Posterior vena cava (tissue), 2 donors: ENCODE measurements at regions not wholly inside any gene's neighbourhood (a gene's known extent, or its start where the extent isn't known, plus 50 kb on each side); places are given as distances from the start of the nearest gene placed in this dataset.

ENCODE experiments used
- DNase-seq: peaks from one replicate; pipeline ENCODE4 v3.0.0-alpha.2; 2020; ENCODE audit warnings: low spot score
- intact Hi-C, 2 donors: fragments of 100-400 bp; cut with DNase I; formaldehyde crosslinking; loops; one replicate each; pipeline versions ENCODE4 v1.14.1 to v1.14.2; 2022 to 2023
- donor health status: DM: yes; HTN: yes; CAD: no.
- donor health status: DM: yes; HTN: yes; CAD: no.

DNA sequence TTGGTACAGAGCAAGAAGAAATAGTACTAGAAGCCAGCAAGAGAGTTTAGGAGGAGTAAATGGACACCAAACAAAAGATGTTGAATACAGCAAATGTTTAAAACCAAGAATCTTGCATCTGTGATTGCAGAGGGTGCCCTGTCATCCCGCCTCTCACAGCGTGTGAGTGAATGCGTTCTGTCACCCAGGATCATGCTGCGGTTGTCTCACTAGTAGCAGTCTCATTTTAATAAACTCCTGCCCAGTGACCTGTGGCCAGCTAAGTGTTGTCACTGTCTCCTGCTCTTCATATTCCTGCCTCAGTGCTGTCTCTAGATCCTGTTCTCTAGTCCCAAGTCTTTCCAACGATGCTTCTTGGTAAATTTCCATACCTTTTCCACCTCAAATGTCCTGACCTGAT is 584.6 kb downstream of the MCTP2 start:
- no peak for DNase-seq
- intact Hi-C loops, result no loop called here

DNA sequence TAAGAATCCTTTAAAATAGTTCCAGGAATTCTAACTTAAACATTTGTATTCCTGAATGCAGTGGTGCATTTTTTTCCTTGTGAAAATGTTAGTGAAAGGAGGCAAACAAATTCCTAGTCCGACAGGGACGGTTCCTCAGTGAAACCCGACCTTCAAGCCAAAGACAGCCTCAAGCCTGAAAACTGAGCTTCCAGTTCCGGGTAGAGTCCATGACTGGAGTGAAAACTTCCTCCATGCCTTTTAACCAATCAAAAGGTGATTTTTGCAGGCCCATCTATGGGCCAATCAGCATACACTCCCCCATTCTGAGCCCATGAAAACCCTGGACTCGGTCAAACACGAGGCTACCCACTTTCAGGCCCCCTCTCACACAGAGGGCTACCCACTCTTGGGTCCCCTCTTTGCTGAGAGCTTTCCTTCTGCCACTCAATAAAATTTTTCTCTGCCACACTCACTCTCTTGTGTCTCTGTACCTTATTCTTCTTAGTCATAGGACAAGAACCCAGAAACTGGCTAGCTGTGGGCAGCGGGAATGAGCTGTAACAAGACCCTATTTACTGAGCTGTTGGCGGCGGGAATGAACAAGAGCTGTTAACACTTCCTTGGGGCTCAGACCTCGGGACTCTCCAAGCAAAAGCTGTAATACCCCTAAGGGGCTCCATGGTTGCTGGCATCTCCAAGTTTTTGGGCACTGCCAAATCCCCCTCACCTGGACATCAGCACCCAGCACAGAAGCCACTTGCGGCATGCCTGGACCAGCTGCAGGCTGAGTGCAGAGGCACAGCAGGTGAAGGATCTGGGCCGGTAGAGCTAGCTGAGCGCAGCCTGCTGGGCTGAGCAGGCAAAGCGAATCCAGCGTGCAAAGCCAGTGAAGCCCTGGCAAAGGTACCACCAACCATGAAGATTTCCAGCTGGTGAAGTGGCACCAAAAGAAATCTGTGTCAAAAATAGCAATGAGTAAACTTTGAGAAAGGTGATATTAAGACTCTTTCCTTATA is 598.8 kb downstream of the MCTP2 start:
- no peak for DNase-seq
- intact Hi-C loops, result no loop called here

- intact Hi-C loops, result no loop called here
- DNase-seq, result no peak
Measured at GRCh38 chr15:94834000-94834399, 602.6 kb downstream of the MCTP2 start.

GRCh38 chr15:94834494-94834893 is 603.1 kb downstream of the MCTP2 start:
- intact Hi-C loops, result no loop called here
- no peak for DNase-seq

DNA sequence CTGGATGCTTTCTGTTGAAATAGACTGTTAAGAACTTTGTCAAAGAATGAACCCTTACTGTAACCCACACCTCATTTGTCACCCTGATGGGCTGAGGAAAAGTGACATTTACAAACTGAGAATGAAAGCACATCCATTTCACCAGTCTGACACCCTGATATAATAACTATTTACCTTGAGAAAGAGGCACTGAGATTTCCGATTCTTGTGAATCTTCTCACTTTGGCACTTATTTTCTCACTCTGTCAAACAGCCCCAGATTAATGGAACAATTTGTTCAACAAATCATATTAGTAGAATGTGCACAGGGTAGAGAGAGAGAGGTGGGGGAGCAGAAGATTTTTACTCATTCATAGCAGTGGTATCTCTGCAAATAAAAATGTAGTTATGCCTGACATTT is 606.9 kb downstream of the MCTP2 start:
- DNase-seq, result no peak
- intact Hi-C loops, result no loop called here

- peak; percentile 84 for DNase-seq
- intact Hi-C loops, result loop anchor here in 1 of 2 donors (10.0 kb wide), 1 partner anchor 166 kb away; no protein-coding TSS in a partner anchor
Measured at GRCh38 chr15:94840794-94841783, 609.7 kb downstream of the MCTP2 start.

DNA sequence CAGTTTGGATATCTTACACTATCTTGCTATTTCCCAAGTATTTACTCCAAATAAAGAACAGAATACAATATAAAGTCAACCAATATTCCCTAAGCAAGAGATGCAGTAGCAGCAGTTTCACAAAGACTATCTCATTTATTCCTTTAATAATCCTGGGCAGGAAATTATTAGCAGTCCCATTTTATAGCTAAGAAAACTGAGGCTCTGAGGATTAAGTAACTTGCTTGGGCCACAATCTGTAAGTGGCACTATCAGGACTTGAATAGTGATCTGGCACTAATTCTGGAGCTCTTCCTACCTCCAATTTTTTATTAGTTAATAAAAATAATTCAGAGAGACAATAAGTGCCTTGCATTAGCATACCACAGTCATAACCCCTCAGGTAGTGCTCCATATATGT is 611.7 kb downstream of the MCTP2 start:
- intact Hi-C loops, result loop anchor here in 1 of 2 donors (10.0 kb wide), 1 partner anchor 168 kb away; no protein-coding TSS in a partner anchor
- no peak for DNase-seq

DNA sequence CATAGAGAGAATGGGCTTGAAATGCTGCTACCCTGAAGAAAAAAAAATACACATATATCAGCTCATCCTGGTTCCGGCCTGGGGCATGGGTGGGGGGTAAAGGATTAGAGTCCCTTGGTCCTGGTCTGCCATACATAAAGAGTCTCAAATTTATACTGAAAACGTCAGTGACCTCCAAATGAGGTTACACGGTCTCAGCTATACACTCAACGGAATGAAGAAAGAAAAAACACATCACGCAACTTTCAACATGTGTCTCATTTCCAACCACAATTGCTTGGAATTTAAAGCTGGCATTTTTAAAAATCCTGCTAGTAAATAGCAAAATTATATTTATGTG is 612.8 kb downstream of the MCTP2 start:
- DNase-seq, result no peak
- intact Hi-C loops, result loop anchor here in 1 of 2 donors (10.0 kb wide), 1 partner anchor 169 kb away; no protein-coding TSS in a partner anchor

- intact Hi-C loops, result loop anchor here in 1 of 2 donors (10.0 kb wide), 1 partner anchor 170 kb away; no protein-coding TSS in a partner anchor
- peak; percentile 89 for DNase-seq
Measured at GRCh38 chr15:94844538-94845389, 613.4 kb downstream of the MCTP2 start.

DNA sequence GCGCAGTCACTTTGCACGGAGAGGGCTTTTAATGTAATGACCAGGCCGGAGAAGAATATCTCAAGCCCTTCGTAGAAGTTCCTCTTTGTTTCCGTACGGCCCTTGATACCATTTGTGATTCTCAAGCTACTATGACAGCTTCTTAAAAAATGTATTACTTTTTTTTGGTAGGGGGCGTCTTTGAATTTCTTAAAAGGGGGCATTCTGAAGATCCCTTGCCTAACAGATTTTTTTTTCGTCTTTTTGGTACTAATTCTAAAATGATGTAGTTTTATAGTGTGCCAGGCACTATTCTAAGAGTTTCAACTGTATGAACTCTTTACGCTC is 614.0 kb downstream of the MCTP2 start:
- DNase-seq, result no peak
- intact Hi-C loops, result loop anchor here in 1 of 2 donors (10.0 kb wide), 1 partner anchor 171 kb away; no protein-coding TSS in a partner anchor

DNA sequence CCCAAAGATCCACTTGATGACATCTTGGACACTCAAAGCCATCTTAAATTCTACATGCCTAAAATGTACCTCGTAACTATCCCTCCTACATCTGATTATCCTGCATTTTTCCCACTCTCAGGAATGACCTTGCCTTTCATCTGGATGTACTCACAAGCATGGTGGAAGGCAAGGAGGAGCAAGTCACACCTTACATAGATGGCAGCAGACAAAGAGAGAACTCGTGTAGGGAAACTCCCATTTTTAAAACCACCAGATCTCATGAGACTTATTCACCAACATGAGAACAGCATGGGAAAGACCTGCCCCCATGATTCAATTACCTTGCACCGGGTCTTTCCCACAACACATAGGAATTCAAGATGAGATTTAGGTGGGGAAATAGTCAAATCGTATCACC is 616.0 kb downstream of the MCTP2 start:
- intact Hi-C loops, result loop anchor here in 1 of 2 donors (10.0 kb wide), 1 partner anchor 173 kb away; no protein-coding TSS in a partner anchor
- no peak for DNase-seq

DNA sequence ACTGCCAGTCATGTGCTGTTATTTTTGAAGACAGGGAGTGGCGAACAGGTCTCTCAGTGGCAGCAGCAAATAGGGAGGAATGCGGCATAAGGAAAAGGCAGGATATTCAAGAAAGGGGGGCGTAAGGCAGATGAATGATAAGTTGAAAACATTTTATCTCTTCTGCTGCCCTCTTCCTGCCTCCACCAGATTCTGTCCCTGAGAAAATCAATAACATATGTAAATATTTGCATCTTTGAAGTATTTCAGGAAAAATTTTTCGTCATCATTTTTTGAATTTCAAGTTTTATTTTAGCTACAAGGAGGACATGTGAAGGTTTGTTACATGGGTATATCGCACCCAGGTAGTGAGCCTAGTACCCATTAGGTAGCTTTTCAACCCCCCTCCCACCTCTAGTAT is 616.7 kb downstream of the MCTP2 start:
- intact Hi-C loops, result loop anchor here in 1 of 2 donors (10.0 kb wide), 1 partner anchor 173 kb away; no protein-coding TSS in a partner anchor

GRCh38 chr15:94855018-94855408 is 623.7 kb downstream of the MCTP2 start:
- intact Hi-C loops, result no loop called here
- DNase-seq, result no peak

More for the DNA sequence above, 616.7 kb downstream of the MCTP2 start:
- DNase-seq, result no peak

DNA sequence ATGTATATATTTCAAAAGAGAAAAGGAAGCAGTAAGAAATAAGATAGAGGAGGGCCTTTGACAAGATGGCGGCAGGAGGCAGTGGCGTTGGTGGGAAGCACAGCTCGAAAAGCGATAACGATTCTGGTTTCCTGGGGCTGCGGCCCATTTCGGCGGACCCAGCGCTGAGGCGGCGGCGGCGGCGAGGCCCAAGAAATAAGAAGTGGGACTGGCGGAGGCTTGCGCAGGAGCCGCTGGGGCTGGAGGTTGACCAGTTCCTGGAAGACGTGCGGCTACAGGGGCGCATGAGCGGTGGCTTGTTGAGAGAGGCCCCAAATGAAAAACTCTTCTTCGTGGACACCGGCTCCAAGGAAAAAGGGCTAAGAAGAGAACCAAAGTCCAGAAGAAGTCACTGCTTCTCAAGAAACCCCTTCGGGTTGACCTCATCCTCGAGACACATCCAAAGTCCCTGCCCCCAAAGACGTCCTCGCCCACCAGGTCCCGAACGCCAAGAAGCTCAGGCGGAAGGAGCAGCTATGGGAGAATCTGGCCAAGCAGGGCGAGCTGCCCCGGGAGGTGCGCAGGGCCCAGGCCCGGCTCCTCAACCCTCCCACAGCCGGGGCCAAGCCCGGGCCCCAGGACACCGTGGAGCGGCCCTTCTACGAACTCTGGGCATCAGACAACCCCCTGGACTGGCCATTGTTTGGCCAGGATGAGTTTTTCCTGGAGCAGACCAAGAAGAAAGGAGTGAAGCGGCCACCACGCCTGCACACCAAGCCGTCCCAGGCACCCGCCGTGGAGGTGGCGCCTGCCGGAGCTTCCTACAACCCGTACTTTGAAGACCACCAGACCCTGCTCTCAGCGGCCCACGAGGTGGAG is 624.3 kb downstream of the MCTP2 start:
- intact Hi-C loops, result no loop called here
- DNase-seq, result no peak

DNA sequence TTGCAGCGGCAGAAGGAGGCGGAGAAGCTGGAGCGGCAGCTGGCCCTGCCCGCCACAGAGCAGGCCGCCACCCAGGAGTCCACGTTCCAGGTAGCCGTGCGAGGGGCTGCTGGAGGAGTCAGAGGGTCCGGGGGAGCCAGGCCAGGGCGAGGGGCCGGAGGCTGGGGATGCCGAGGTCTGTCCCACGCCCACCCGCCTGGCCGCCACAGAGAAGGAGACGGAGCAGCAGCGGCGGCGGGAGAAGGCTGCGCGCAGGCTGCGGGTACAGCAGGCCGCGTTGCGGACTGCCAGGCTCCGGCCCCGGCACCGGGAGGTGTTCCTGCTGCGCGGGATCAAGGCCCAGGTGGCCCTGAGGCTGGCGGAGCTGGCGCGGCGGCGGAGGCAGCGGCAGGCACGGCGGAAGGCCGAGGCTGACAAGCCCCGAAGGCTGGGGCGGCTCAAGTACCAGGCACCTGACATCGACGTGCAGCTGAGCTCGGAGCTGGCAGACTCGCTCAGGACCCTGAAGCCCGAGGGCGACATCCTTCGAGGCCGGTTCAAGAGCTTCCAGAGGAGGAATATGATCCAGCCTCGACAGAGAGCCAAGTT is 625.0 kb downstream of the MCTP2 start:
- intact Hi-C loops, result no loop called here
- no peak for DNase-seq

DNA sequence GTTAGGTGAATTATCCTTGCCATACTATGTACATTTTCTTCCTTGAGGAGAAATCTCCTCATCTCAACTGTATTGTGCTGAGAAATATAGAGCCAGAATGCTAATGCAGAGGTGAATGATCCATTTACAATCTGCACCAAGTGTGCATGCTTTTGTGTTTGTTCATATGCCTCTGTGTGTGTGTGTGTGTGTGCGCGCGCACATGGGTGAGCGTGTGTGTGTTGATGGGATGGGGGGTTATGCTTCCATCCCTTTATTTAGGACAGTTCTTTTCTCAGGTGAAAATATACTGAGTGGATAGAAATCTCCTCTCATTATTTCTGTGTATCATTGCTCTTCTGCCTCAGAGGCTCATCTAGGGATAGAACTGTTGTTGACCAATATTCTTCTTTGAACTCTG is 626.1 kb downstream of the MCTP2 start:
- DNase-seq, result no peak
- intact Hi-C loops, result no loop called here

DNA sequence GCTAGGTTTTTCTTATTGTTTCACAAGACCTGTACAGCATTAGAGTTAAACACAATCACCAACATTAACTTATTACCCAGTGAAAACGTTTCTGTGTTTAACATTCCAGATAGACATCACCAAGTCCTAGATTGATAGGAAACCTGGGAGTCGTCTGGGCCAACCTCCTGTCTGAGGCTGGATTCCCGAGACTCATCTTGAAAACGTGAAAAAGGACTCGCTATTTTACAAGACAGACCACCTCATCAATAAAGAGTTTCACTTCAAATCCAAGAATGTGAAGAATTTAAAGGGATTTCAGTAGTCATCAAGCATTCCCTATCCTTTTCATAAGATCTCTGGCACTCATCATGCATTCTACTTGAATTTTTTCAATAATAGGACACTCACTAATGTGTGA is 626.6 kb downstream of the MCTP2 start:
- intact Hi-C loops, result no loop called here
- no peak for DNase-seq

GRCh38 chr15:94858449-94858848 is 627.1 kb downstream of the MCTP2 start:
- no peak for DNase-seq
- intact Hi-C loops, result no loop called here
